Neural cell (in vitro differentiated cells): ENCODE measurements at regions not wholly inside any gene's neighbourhood (a gene's known extent, or its start where the extent isn't known, plus 50 kb on each side); places are given as distances from the start of the nearest gene placed in this dataset.

Experiments used
- CTCF ChIP-seq: fragments of 450-650 bp; IDR thresholded peaks from 2 replicates; pipeline ENCODE4 v1.5.1; 2014; ENCODE audit warnings: antibody characterized with exemption, mild to moderate bottlenecking, moderate library complexity; ENCODE audit not compliant: poor library complexity, severe bottlenecking
- EP300 ChIP-seq: fragments of 450-650 bp; conservative IDR thresholded peaks from 2 replicates; pipeline ENCODE4 v1.6.1; 2014; ENCODE audit warnings: antibody characterized with exemption, mild to moderate bottlenecking, moderate library complexity; ENCODE audit not compliant: poor library complexity, severe bottlenecking

- TF ChIP-seq EP300 (peak; percentile 79), CTCF (no peak)
Measured at GRCh38 chr6:115708850-115709249, 351.8 kb downstream of the FRK start.
